OCI-LY7 (cell line): ENCODE measurements at regions not wholly inside any gene's neighbourhood (a gene's known extent, or its start where the extent isn't known, plus 50 kb on each side); places are given as distances from the start of the nearest gene placed in this dataset.

ENCODE experiments used
- EZH2phosphoT487 ChIP-seq: fragments of 200-600 bp; sonication (generic); IDR thresholded peaks from 2 replicates; pipeline ENCODE4 v1.6.1; 2018; ENCODE audit warnings: low read depth, borderline replicate concordance, mild to moderate bottlenecking, mixed run types, antibody characterized with exemption, low read length, moderate library complexity, mixed read lengths
- TF ChIP-seq, protein P1 (sequence below): fragments of 200-600 bp; sonication (generic); conservative IDR thresholded peaks from 2 replicates; pipeline ENCODE4 v1.5.1; 2014; ENCODE audit warnings: mild to moderate bottlenecking, antibody characterized with exemption, low read length, moderate library complexity, mixed read lengths

DNA sequence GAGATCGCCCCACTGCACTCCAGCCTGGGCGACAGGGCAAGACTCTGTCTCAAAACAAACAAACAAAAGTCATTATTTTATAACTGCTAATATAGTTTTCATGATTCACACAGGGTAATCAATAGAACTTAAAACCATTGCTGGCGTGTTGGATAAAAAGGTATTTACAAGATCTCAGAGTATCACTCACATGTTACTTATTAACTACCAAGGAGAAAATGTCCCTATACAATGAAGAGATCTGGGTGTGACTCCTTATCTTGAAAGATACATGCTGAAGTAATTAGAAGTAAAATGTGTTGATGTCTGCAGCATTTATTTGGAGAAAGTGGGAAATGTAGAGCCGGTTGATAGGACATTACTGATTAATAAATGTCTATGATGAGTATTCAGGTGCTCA is 57.3 kb upstream of the PIK3C2G start:
- TF ChIP-seq, protein P1, sequence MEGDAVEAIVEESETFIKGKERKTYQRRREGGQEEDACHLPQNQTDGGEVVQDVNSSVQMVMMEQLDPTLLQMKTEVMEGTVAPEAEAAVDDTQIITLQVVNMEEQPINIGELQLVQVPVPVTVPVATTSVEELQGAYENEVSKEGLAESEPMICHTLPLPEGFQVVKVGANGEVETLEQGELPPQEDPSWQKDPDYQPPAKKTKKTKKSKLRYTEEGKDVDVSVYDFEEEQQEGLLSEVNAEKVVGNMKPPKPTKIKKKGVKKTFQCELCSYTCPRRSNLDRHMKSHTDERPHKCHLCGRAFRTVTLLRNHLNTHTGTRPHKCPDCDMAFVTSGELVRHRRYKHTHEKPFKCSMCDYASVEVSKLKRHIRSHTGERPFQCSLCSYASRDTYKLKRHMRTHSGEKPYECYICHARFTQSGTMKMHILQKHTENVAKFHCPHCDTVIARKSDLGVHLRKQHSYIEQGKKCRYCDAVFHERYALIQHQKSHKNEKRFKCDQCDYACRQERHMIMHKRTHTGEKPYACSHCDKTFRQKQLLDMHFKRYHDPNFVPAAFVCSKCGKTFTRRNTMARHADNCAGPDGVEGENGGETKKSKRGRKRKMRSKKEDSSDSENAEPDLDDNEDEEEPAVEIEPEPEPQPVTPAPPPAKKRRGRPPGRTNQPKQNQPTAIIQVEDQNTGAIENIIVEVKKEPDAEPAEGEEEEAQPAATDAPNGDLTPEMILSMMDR: no peak
- no peak for TF ChIP-seq EZH2phosphoT487
